ENCODE measurements at regions not wholly inside any gene's neighbourhood (a gene's known extent, or its start where the extent isn't known, plus 50 kb on each side); places are given as distances from the start of the nearest gene placed in this dataset.
"Not testable (repeated sequence)": the region's sequence is repeated elsewhere in the genome, so short reads cannot be mapped to it uniquely, and the experiment has no call there.

DNA sequence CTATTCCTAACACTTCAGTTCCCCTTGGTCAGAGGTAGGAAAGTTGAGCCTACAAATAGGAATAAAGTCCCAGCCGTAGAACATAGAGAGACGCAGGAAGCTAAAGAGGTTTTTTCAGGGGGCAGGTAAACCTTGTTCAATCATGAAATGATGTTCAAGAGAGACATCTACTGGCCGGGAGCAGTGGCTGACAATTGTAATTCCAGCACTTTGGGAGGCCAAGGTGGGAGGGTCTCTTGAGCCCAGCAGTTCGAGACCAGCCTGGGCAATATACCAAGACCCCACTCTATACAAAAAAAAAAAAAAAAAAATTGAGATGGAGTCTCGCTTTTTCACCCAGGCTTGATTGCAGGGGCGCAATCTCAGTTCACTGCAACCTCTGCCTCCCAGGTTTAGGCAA lies 66.7 kb upstream of the DNAJC10 start:
- ChIA-PET POLR2A (no interaction called here), CTCF (interaction anchor here (0.6 to 2.5 kb wide), 12 partner anchors 8 to 484 kb away, joined by 3 to 29 read pairs (median 3); no protein-coding TSS in a partner anchor)
- TF ChIP-seq NFRKB (IDR thresholded peaks at IDR 0.05) (no peak), FOXM1 (IDR thresholded peaks at IDR 0.05; ENCODE audit: borderline replicate concordance) (no peak), BHLHE40 (IDR thresholded peaks at IDR 0.05; ENCODE audit: borderline replicate concordance) (no peak), ZNF384 (IDR thresholded peaks at IDR 0.05) (no peak), TARDBP (IDR thresholded peaks at IDR 0.05) (no peak), ARNT (IDR thresholded peaks at IDR 0.05) (no peak), ELF4 (IDR thresholded peaks at IDR 0.05) (no peak), FOXK2 (IDR thresholded peaks at IDR 0.05) (no peak), SUZ12 (IDR thresholded peaks at IDR 0.05) (no peak), LEF1 (IDR thresholded peaks at IDR 0.05; ENCODE audit: borderline replicate concordance) (no peak), L3MBTL2 (conservative IDR thresholded peaks at IDR 0.05) (no peak), FOXA1 (IDR thresholded peaks at IDR 0.05) (no peak), SP1 (IDR thresholded peaks at IDR 0.05) (no peak), HDGF (IDR thresholded peaks at IDR 0.05; ENCODE audit: borderline replicate concordance) (no peak), CTBP1 (IDR thresholded peaks at IDR 0.05; ENCODE audit: borderline replicate concordance) (no peak)
- TF ChIP-seq, protein P1, sequence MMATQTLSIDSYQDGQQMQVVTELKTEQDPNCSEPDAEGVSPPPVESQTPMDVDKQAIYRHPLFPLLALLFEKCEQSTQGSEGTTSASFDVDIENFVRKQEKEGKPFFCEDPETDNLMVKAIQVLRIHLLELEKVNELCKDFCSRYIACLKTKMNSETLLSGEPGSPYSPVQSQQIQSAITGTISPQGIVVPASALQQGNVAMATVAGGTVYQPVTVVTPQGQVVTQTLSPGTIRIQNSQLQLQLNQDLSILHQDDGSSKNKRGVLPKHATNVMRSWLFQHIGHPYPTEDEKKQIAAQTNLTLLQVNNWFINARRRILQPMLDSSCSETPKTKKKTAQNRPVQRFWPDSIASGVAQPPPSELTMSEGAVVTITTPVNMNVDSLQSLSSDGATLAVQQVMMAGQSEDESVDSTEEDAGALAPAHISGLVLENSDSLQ (IDR thresholded peaks at IDR 0.05) = no peak
- DNase-seq (ENCODE audit: extremely low spot score) = peak; percentile 48

DNA sequence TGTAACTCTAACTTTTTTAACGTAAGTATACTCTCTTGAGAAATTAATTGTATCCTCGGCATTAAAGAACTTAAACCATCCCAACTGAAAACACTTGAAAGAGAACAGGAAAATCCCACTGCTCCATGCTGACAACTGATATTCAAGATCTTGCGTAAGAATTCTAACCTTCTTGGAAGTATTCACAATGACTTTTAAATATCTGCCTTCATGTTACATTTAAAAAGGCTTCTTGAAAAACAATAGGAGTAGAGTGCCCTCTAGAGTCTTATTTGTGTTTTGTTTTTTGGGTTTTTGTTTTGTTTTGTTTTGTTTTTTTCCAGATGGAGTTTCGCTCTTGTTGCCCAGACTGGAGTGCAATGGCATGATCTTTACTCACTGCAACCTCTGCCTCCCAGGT lies 65.4 kb upstream of the DNAJC10 start:
- TF ChIP-seq FOXM1 (IDR thresholded peaks at IDR 0.05; ENCODE audit: borderline replicate concordance) (no peak), BHLHE40 (IDR thresholded peaks at IDR 0.05; ENCODE audit: borderline replicate concordance) (no peak), ARNT (IDR thresholded peaks at IDR 0.05) (no peak), TARDBP (IDR thresholded peaks at IDR 0.05) (no peak), ZNF384 (IDR thresholded peaks at IDR 0.05) (no peak), LEF1 (IDR thresholded peaks at IDR 0.05; ENCODE audit: borderline replicate concordance) (no peak), SP1 (IDR thresholded peaks at IDR 0.05) (no peak), CTBP1 (IDR thresholded peaks at IDR 0.05; ENCODE audit: borderline replicate concordance) (no peak), SUZ12 (IDR thresholded peaks at IDR 0.05) (no peak), FOXA1 (IDR thresholded peaks at IDR 0.05) (no peak)
- ChIA-PET POLR2A (no interaction called here), CTCF (no interaction called here)
- peak; percentile 15 for DNase-seq (ENCODE audit: extremely low spot score)

DNA sequence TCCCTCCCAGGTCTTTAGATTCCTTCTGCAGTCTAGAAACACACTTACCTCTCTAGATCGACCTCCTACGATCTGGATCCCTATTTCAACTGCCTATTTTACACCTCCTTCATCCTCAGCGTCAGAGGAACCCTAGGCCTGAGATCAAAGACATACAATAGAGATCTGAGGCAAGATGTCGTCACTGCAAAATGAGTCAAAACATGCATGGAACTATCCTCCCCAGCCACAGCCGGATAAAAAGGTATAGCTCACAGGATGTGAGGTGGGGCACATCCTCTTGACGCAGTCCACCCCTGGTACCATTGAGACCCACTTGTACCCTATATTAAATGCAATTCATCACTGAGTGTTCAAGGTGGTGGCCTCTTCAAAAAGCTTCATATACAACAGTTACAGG lies 63.7 kb upstream of the DNAJC10 start:
- CTCF ChIA-PET = no interaction called here
- POLR2A ChIA-PET = no interaction called here
- no peak for DNase-seq (ENCODE audit: extremely low spot score)
- TF ChIP-seq HDGF (IDR thresholded peaks at IDR 0.05; ENCODE audit: borderline replicate concordance) = no peak
- no peak for TF ChIP-seq CTBP1 (IDR thresholded peaks at IDR 0.05; ENCODE audit: borderline replicate concordance)
- TF ChIP-seq ARNT (IDR thresholded peaks at IDR 0.05) = no peak
- TF ChIP-seq TARDBP (IDR thresholded peaks at IDR 0.05) = no peak
- TF ChIP-seq FOXA1 (IDR thresholded peaks at IDR 0.05) = no peak
- no peak for TF ChIP-seq BHLHE40 (IDR thresholded peaks at IDR 0.05; ENCODE audit: borderline replicate concordance)

DNA sequence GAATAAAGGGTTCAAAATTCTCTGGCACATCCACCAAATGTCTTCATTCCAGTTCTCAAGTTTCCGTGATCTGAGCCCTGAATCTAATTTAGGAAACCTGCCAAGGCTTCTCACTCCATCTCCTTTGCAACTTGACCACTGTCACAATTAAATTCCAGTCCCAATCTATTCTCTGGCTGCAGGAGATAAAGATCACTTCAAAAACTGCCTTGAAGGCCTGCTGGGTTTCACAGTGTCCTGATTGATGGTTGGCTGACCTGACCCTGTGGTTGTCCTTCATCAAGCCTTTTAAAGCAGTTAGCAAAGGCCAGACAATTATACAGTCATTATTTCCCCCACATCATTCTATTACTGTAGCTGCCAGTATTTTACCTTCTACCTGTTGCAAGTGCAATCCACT lies 60.3 kb upstream of the DNAJC10 start:
- TF ChIP-seq SUZ12 (IDR thresholded peaks at IDR 0.05) (no peak), ZNF384 (IDR thresholded peaks at IDR 0.05) (no peak), BHLHE40 (IDR thresholded peaks at IDR 0.05; ENCODE audit: borderline replicate concordance) (no peak), FOXK2 (IDR thresholded peaks at IDR 0.05) (no peak)
- ChIA-PET CTCF (no interaction called here), POLR2A (no interaction called here)
- no peak for DNase-seq (ENCODE audit: extremely low spot score)

DNA sequence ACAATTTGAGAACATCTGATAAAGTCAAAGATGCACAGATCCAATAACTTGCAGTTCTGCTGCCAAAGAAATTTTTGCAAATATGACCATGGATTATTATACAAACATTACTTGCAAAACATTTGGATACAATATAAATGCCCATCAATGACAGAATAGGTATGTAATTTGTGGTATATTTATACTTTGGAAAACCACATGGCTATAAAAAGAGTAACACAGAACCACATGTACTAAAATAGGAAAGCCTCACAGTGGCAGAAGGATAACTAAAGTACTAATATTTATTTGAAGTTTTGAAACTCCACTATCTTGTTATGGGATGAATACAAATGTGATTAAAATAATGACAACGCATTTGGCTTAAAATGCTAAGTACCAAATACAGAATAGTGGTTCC lies 51.8 kb upstream of the DNAJC10 start:
- no peak for DNase-seq (ENCODE audit: extremely low spot score)
- ChIA-PET CTCF (no interaction called here), POLR2A (no interaction called here)
- TF ChIP-seq NFRKB (IDR thresholded peaks at IDR 0.05) = no peak
- no peak for TF ChIP-seq FOXK2 (IDR thresholded peaks at IDR 0.05)
- TF ChIP-seq ELF4 (IDR thresholded peaks at IDR 0.05) = no peak
- TF ChIP-seq ZNF384 (IDR thresholded peaks at IDR 0.05) = no peak
- no peak for TF ChIP-seq BHLHE40 (IDR thresholded peaks at IDR 0.05; ENCODE audit: borderline replicate concordance)
- TF ChIP-seq FOXM1 (IDR thresholded peaks at IDR 0.05; ENCODE audit: borderline replicate concordance) = no peak
- TF ChIP-seq TARDBP (IDR thresholded peaks at IDR 0.05) = no peak
- TF ChIP-seq, protein P1 (IDR thresholded peaks at IDR 0.05) = no peak
- TF ChIP-seq HDGF (IDR thresholded peaks at IDR 0.05; ENCODE audit: borderline replicate concordance) = no peak
- TF ChIP-seq CTBP1 (IDR thresholded peaks at IDR 0.05; ENCODE audit: borderline replicate concordance) = no peak
- no peak for TF ChIP-seq ARNT (IDR thresholded peaks at IDR 0.05)
- TF ChIP-seq FOXA1 (IDR thresholded peaks at IDR 0.05) = no peak
- no peak for TF ChIP-seq SP1 (IDR thresholded peaks at IDR 0.05)
- TF ChIP-seq LEF1 (IDR thresholded peaks at IDR 0.05; ENCODE audit: borderline replicate concordance) = no peak
- TF ChIP-seq L3MBTL2 (conservative IDR thresholded peaks at IDR 0.05) = no peak
- TF ChIP-seq SUZ12 (IDR thresholded peaks at IDR 0.05) = no peak

DNA sequence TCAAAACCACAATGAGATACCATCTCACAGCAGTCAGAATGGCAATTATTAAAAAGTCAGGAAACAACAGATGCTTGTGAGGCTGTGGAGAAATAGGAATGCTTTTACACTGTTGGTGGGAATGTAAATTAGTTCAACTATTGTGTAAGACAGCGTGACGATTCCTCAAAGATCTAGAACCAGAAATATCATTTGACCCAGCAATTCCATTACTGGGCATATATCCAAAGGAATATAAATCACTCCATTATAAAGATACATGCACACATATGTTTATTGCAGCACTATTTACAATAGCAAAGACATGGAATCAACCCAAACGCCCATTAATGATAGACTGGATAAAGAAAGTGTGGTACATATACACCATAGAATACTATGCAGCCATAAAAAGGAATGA lies 50.6 kb upstream of the DNAJC10 start:
- CTCF ChIA-PET; POLR2A ChIA-PET; DNase-seq (ENCODE audit: extremely low spot score): not testable (repeated sequence)

Data from HEK293T (cell line).